ENCODE measurements at regions not wholly inside any gene's neighbourhood (a gene's known extent, or its start where the extent isn't known, plus 50 kb on each side); places are given as distances from the start of the nearest gene placed in this dataset.

GRCh38 chr2:2985020-2985419 is 392.6 kb downstream of the EIPR1 start:
- no peak for DNase-seq

GRCh38 chr2:2981000-2981399 is 396.6 kb downstream of the EIPR1 start:
- DNase-seq: no peak

- no peak for DNase-seq
Measured at GRCh38 chr2:2974982-2975381, 402.6 kb downstream of the EIPR1 start.

DNA sequence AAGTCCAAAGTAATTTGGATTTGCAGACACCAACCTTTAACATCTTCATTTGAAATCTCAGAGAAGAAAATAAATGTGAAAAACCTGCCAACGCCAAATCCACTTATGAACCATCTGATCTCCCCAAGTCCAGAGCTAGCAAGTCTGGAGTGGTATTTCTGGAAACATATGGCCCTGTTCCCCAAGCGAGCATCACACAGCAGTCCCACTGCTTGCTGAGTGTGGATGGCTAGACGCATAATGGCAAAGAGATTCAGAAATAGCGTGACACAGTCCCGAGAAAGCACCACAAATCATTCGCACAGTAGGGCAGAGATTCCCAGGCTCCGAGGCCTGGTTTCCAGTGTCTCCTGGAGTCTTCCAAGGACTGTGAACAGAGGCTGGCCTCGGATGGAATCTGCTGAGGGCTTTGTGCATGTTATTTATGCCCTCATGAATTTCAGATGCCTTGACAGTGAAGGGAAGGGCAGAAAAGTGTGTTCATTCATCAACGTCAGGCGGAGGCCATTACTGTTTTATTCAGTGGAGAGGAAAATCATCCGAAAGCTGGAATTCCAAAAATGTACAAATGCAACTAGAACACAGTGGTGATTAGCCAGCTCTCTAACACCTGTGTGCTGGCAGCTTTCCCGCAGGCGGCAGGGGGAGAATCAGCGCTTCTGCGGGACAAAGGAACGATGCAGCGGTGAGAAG is 417.0 kb downstream of the EIPR1 start:
- no peak for DNase-seq

DNA sequence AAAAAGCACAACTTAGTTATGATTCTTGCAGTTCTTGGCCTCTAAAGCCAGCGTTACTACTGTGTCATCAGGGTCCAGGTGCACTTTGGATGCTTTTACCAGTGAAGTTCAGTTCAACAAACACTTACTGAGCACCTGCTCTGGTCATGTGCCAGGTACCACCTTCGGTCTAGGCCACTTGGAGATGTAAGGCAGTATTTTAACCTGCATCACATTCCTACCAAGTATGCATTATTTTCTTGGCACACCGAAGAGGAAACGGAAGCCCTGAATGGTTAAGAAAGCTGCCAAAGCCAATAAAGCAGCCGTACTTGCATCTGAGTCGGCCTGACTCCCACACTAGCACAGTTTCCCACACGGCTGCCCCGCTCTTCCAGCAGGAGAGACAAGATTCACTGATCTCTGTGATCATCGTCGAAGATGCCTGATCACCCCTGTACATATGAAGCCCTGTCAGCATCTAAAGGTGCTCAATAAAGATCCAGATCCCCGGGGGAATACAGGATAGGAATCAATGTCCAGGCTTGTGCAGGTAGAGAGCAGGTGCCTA is 427.1 kb downstream of the EIPR1 start:
- no peak for DNase-seq

GRCh38 chr2:2947406-2947805 is 430.2 kb downstream of the EIPR1 start:
- DNase-seq: no peak

DNA sequence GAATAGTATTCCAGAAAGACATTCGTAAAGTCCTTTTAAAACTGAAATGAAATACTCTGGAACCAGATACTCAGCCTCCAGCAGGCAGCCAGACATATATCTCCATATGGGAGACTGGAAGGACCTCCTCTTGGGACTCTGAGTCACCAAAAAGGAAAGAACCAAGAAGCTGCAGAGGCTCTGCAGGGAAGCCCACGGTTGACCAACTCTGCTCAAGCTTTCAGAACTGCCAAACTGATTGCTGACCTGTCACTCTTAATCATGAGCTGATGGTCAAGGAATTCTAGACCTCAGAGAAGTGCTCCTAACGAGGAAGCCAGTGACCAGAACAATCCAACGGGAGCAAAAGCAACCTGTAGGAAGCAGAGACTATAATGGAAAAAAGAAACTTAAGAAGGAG is 434.7 kb downstream of the EIPR1 start:
- no peak for DNase-seq

- DNase-seq: no peak
Measured at GRCh38 chr2:2942225-2942624, 435.4 kb downstream of the EIPR1 start.

DNA sequence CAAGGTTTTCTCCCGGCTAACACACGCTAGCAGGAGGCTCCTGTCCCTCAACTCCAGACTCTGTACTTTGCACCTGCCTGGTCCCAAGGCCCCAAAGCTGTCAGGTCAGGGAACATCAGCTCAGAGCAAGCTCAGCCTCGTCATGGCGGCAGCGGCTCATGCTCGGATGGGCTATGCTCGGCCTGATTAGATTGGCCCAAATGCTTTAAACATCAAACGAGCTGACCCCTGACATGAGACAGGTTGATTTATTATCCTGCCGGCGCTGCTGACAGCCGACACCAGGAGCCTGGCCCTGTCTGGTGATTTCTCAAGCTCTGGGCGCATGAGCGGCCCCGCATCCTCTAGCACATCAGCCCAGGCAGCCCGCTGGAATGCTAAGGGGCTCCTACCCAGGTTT is 436.4 kb downstream of the EIPR1 start:
- DNase-seq: no peak

GRCh38 chr2:2940702-2941101 is 436.9 kb downstream of the EIPR1 start:
- DNase-seq: no peak

- no peak for DNase-seq
Measured at GRCh38 chr2:2940061-2940460, 437.6 kb downstream of the EIPR1 start.

DNA sequence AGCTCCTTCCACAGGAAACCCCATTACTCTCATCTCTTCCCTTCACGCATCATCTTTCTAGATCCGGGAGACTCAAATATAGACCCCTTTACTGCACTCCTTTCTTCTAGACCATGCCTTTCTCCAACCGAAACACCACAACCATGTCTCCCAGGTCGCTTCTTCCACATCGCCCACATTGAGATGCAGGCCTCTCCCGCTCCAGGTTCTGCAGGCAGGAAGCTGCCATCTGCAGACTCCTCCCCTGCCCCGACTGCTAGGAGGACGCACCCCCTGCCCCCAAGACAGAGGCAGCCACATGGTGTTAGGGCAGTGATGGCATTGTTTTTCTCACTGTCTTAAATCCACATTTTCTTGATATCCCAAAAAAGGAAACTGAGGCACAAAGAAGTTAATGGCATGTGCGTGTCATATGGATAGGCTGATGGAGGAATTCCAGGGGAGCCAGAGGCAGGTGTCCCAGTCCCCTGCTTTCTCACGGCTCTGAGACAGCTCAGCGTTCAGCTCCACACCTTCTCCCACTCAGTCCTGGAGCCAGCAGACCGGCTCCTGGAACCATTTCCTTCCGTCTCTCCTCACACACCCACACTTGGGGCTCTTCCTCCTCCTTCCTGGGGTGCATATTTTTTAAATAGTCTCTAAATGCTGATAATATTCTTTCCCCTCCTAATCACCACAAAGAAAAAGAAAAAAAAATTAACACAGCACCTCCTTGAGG is 438.4 kb downstream of the EIPR1 start:
- DNase-seq: no peak

GRCh38 chr2:2938481-2938880 is 439.1 kb downstream of the EIPR1 start:
- DNase-seq: no peak

DNA sequence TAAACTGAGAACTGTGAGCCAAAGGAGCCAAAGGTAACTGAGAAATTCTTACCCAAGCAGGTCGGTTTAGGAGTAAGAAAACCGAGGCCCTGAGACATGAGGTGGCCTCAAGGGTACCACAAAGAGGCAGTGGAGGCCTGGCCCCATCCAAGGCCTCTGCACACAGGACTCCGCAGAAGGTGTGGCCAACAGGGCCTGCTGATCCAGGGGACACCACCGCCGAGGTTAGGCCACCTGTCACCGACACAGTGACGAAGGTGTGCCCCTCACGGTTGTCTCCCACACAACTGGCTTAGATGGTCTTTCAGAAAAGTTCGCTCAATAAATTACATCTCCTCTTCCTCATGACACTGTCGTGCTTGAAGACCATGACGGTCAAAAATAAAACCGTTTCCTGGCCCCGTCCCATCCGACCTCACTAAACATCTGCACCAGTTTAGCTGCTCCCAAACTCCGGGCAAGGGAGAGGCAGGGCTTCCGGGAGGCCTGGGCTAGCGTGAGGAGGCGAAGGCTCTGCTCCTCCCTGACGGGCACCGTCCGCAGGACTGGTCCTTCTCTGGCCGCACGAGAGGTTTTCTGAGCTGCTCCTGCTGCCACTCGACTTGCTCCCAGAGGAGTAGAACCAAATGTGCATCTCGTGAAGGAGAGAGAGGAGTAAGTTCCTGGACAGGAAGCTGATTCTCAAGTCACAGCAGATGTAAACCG is 442.0 kb downstream of the EIPR1 start:
- DNase-seq: no peak

DNA sequence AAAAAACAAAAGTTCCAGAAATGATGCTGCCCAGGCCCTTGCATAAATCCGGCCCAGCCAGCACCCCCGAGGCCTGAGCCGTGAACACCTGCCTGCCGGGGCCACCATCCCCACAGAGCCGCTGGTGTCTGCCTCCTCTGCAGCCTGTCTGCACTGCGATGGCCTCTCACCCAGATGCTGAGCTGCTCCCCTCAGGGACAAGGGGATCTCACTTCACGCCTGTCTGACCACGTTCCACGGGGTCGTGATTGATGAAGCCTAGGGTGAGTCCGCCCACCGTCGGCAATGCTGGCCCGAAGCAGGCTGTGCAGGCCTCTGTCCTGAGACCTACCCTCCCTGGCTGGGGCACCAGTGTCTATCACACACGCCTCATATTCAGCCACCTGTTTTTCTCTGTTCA is 444.2 kb downstream of the EIPR1 start:
- no peak for DNase-seq

- DNase-seq: no peak
Measured at GRCh38 chr2:2932692-2933305, 444.8 kb downstream of the EIPR1 start.

GRCh38 chr2:2932189-2932588 is 445.4 kb downstream of the EIPR1 start:
- no peak for DNase-seq

DNA sequence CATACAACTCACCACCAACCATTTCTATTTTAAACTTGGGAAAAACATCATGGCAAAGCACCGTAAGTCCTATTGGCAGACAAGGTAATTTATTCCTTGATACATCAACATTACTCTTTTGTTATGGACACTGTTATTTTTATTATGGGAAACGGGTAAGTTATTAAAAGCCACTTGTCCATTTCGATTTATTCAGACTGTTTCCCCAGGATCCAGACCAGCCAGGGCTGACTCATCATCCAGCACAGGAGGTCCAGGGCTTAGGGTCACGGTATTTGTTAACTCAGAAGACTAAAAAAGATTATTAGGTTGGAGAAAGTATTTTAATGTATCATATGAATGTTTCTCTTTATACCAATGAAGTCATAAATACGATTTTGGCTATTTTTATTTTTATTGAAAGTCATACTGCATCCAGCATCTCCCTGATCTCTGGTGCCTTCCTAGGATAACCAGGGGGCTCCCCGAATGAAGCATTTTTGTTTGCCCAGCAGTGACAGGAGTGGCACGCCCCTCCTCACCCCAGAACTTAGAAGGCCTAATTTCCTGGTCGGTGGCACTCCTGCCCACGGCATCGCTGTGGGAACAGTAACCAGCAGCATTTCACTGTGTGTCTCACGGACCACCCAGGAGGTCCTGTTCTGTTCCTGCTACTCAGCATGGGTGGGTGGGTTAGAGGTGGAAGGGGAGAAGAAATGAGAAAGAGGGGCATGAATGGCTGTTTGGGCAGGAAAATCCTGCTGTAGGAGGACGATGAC is 446.1 kb downstream of the EIPR1 start:
- no peak for DNase-seq

GRCh38 chr2:2930841-2931240 is 446.8 kb downstream of the EIPR1 start:
- no peak for DNase-seq

GRCh38 chr2:2926858-2927175 is 450.8 kb downstream of the EIPR1 start:
- DNase-seq: no peak

DNA sequence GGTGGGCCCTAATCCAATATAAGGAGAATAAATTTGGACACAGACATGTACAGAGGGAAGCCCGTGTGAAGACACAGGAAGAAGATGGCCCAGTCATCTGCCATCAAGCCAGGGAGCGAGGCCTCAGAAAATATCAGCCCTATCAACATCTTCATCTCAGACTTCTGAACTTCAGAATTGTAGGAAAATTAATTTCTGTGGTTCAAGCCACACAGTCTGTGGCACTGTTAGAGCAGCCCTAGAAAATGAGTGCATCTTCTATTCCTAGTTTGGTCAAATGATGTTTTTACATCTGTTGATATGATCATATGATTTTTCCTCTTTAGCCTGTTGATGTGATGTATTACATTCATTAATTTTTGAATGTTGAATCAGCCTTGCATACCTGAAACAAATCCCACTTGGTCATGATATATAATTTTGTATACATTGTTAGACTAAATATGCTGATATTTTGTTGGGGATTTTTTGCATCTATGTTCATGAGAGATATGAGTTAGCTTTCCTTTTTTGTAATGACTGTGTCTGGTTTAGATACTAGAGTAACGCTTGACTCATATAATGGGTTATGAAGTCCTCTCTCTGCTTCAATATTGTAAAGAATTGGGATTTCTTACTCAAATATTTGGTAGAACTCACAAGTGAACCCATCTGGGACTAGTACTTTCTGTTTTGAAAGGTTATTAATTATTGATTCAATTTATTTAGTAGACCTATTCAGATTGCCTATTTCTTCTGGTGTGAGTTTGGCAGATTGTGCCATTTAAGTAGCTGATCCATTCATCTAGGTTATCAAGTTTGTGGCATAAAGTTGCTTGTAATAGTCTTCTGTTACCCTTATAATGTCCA is 451.4 kb downstream of the EIPR1 start:
- DNase-seq: no peak

DNA sequence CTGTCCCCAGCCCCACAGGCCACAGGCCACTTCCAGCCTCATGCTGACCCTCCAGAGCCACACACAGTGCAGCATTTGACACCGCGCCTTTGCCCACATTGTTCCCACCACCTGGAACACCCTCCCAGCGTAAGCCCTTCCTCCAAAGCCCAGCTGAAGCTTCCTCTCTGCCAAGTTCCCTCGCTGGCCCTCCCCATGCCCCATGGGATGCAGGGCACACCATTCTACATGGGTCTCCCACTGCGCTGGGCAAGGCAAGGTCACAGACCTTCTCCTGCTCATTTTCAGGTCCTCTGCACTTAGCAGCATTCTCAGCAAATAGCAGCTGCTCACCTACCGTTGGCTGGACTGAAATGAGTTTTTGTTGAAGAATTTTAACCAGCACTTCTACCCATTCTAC is 455.5 kb downstream of the EIPR1 start:
- no peak for DNase-seq

Measured in fibroblast of skin of abdomen (primary cell).